KBM-7 (cell line): ENCODE measurements at regions not wholly inside any gene's neighbourhood (a gene's known extent, or its start where the extent isn't known, plus 50 kb on each side); places are given as distances from the start of the nearest gene placed in this dataset.

ENCODE experiments used
- DNase-seq: peaks from one replicate; pipeline ENCODE4 v3.0.0-alpha.2; 2015
- in situ Hi-C: fragments of 300-500 bp; cut with MboI; formaldehyde crosslinking; loops from 2 replicates; pipeline ENCODE4 v1.14.3; 2020; ENCODE audit warnings: low sequenced_read_pairs, low pct_unique_long_range_greater_than_20kb, mixed read lengths

DNA sequence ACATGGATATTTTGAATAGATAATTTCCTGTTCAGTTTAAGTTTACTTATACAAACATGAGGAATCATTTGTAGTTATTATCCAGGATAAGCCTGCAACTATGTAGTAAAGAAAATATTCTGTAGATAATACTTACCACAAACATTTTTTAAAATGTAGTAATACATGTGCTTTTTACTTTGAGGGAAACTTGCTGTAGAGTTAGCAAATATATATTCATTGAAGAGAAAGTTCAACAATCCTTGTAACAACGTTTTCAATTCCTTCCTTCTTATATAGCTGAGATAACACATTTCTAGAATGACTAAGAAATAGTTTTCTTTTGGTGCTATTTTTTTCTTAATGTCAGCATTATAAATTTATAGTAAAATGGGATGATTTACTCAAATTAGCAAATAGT lies 664.6 kb upstream of the ADAMTS5 start:
- in situ Hi-C loops: no loop called here
- DNase-seq: no peak

- in situ Hi-C loops: no loop called here
Measured at GRCh38 chr21:27622631-27623030, 655.7 kb upstream of the ADAMTS5 start.

DNA sequence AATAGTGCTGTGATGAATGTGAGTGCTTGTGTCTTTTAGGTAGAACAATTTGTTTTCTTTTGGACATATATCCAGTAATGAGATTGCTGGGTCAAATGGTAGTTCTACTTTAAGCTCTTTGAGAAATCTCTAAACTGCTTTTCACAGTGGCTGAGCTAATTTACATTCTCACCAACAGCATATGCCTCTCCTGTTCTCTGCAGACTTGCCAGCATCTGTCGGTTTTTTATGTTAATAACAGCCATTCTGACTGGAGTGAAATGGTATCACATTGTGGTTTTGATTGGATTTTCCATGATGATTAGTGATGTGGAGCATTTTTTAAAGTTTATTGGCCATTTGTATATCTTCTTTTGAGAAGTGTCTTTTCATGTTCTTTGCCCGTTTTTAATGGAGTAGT lies 647.3 kb upstream of the ADAMTS5 start:
- in situ Hi-C loops: no loop called here
- DNase-seq: no peak

More at GRCh38 chr21:27622631-27623030, 655.7 kb upstream of the ADAMTS5 start:
- no peak for DNase-seq

DNA sequence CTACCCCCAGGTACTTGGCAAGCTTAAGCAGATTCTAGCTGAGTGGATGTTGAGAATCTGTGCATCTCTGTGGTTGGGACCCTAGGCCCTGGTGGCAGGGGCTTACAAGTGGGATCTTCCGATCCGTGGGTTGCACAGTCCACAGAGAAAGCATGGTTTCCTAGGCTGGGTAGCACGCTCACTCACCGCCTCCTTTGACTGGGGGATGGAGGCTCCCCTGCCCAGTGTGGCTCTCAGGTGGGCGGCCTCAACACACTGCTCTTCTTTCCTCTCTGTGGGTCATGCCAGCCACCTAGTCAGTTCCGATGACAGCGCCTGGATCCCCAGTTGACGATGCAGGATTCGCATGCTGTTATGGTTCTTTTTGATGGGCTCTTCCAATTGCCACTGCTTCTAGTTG lies 639.5 kb upstream of the ADAMTS5 start:
- no peak for DNase-seq

GRCh38 chr21:27596196-27596595 lies 629.3 kb upstream of the ADAMTS5 start:
- in situ Hi-C loops: no loop called here
- DNase-seq: no peak

More for the DNA sequence above, 639.5 kb upstream of the ADAMTS5 start:
- in situ Hi-C loops: no loop called here

DNA sequence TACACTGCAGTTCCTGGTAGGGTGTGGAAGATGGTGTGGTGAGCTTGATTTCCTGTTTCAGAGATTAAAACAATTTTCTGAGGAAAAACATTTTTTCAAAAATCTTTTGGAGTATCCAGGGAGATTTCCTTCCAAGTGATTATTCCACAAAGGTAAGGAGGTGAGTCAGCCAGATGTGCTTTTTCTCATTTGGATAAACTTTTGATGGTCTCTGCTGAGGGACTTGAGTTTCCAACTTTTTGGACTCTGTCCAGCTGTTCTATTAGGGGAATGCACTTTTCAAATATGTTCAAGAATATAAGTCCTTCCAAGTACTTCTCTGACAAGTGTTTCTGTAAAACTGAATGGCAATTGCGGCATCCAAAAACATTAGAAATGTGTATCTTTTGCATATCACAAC lies 628.8 kb upstream of the ADAMTS5 start:
- in situ Hi-C loops: no loop called here
- DNase-seq: no peak

DNA sequence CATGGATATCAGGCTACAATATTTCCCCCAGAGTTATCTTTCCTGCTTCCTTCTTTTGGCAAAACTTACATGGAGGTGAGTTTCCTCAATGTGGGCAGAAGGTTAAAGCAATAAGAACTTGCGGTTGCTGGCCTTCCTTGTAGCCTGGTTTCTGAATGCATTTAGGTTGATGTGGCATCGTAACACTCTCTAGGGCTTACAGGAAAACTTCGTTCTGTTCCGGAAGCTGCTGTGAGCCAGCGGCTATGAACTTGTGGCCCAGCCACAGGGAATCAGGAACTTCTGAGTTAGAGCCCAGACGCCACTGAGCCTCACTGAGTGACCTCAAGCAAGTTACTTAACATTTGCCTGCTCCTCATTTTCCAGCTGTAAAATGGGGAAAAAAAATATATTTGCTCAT lies 623.4 kb upstream of the ADAMTS5 start:
- in situ Hi-C loops: no loop called here
- DNase-seq: no peak

- DNase-seq: no peak
- in situ Hi-C loops: no loop called here
Measured at GRCh38 chr21:27589781-27590180, 622.9 kb upstream of the ADAMTS5 start.

GRCh38 chr21:27586986-27587385 lies 620.1 kb upstream of the ADAMTS5 start:
- in situ Hi-C loops: no loop called here
- DNase-seq: no peak

DNA sequence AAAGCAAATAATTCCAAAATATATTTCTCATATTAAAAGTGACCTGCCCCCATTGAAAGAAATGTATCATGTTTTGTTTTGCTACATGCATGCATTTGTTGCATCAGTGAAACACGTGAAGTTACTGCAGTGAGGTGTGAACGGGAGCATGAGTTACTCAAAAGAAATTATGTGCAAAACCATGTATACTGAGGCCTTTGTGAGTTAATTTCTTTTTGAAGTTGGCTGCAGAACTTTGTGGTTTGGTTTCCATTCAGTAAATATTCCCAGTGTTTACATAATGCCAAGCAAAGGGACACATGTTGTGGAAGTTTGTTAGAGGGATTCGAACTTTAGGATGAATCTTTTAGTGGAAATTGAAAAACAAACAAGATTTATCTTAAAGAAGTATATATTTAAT lies 619.4 kb upstream of the ADAMTS5 start:
- DNase-seq: no peak
- in situ Hi-C loops: no loop called here

- DNase-seq: no peak
- in situ Hi-C loops: no loop called here
Measured at GRCh38 chr21:27584256-27584655, 617.4 kb upstream of the ADAMTS5 start.

DNA sequence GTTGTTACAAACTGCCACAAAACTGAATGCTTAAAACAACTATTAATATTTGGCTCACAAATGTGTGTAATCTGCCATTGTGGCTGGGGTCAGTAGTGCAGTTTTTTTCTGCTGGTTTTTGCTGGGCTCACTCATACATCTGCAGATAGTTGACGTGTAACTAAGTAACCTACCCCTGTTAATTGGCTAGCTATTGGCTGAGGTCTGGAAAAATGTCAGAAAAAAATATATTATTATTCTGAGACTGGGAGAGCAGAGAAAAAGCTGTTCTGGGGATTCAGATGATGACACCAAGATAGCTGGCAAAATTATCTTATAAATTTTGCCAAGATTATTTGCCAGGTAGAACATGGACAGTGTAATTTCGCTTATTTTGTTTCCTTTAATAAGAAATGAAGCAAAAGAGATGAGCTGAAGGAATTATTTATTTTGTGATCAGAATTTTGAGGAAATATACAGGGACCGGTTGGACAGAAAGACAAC lies 616.1 kb upstream of the ADAMTS5 start:
- no peak for DNase-seq
- in situ Hi-C loops: no loop called here

GRCh38 chr21:27582246-27582947 lies 615.5 kb upstream of the ADAMTS5 start:
- no peak for DNase-seq
- in situ Hi-C loops: no loop called here

GRCh38 chr21:27581168-27581567 lies 614.3 kb upstream of the ADAMTS5 start:
- in situ Hi-C loops: no loop called here
- DNase-seq: no peak

GRCh38 chr21:27580276-27580675 lies 613.4 kb upstream of the ADAMTS5 start:
- in situ Hi-C loops: no loop called here
- DNase-seq: no peak

GRCh38 chr21:27578741-27579265 lies 611.9 kb upstream of the ADAMTS5 start:
- in situ Hi-C loops: no loop called here
- no peak for DNase-seq

GRCh38 chr21:27572696-27573095 lies 605.8 kb upstream of the ADAMTS5 start:
- in situ Hi-C loops: no loop called here

DNA sequence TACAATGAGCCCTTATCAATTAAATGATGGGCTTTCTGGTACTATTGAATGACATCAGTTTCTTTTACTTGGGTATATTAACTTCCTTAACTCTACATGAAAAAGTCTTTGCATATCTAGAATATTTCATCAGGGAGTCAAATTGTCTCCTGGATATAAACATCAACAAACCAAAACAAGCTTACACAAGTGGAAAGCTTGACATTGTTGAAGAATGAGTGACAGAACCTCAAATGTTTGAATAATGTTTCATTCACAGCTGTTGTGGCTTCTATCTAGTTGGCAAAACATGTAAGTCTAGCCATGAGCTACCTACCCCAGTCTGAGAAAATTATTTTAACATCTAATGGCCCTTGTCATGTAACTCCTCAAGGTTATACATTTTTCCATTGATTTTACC lies 604.8 kb upstream of the ADAMTS5 start:
- no peak for DNase-seq
- in situ Hi-C loops: no loop called here

More at GRCh38 chr21:27572696-27573095, 605.8 kb upstream of the ADAMTS5 start:
- DNase-seq: no peak

- DNase-seq: no peak
- in situ Hi-C loops: no loop called here
Measured at GRCh38 chr21:27570306-27570868, 603.5 kb upstream of the ADAMTS5 start.

DNA sequence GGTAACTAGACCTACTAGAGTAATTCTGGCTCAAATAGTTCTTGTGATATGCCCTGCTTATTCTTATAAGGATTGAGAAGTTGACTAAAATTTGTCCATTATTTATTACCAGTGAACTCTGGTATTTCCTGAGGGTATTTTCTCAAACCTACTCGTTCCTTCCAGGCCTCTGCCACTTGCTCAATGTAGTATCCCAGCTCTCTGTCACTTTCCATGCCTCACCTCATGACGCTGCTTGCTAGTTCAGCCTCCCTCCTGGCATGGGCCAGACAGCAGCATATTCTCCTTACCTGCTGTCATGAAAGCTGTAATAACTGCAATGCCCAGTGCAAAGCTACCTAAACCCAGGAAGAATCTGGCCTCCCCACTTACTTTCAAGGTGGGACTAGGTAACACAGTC lies 602.9 kb upstream of the ADAMTS5 start:
- DNase-seq: no peak
- in situ Hi-C loops: no loop called here

DNA sequence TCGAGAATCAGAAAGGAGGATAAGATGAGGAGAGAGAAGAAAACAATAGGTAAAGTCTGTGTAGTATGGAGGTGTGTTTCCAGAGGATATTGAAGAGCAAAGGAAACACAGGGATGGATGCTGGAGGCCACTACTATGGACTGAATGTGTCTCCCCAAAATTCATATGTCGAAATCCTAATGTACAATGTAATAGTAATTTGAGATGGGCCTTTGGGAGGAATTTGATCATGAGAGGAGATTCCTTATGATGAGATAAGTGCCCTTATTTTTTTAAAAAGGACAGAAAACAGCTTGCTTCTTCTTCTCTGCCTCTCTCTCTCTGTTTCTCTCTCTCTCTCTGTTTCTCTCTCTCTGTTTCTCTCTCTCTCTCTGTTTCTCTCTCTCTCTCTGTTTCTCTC lies 602.2 kb upstream of the ADAMTS5 start:
- in situ Hi-C loops: no loop called here
- no peak for DNase-seq
